Testis (tissue), 2 donors: ENCODE measurements at regions not wholly inside any gene's neighbourhood (a gene's known extent, or its start where the extent isn't known, plus 50 kb on each side); places are given as distances from the start of the nearest gene placed in this dataset.

Experiments used
- POLR2A ChIP-seq: fragments of 450-650 bp; IDR thresholded peaks from one replicate; pipeline ENCODE4 v1.6.1; 2017; ENCODE audit warnings: antibody characterized with exemption, mild to moderate bottlenecking, moderate library complexity
- TF ChIP-seq, protein P1 (sequence below), 3 experiments: fragments of 450-650 bp in 2 of 3; fragments of 200-600 bp in 1 of 3; sonication (generic) in 1 of 3; IDR thresholded peaks; one replicate each; pipeline ENCODE4 v1.5.1; 2016 to 2019; ENCODE audit warnings: antibody characterized with exemption in 3 of 3, mild to moderate bottlenecking in 2 of 3, moderate library complexity in 1 of 3

- TF ChIP-seq, protein P1, sequence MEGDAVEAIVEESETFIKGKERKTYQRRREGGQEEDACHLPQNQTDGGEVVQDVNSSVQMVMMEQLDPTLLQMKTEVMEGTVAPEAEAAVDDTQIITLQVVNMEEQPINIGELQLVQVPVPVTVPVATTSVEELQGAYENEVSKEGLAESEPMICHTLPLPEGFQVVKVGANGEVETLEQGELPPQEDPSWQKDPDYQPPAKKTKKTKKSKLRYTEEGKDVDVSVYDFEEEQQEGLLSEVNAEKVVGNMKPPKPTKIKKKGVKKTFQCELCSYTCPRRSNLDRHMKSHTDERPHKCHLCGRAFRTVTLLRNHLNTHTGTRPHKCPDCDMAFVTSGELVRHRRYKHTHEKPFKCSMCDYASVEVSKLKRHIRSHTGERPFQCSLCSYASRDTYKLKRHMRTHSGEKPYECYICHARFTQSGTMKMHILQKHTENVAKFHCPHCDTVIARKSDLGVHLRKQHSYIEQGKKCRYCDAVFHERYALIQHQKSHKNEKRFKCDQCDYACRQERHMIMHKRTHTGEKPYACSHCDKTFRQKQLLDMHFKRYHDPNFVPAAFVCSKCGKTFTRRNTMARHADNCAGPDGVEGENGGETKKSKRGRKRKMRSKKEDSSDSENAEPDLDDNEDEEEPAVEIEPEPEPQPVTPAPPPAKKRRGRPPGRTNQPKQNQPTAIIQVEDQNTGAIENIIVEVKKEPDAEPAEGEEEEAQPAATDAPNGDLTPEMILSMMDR (IDR thresholded peaks at IDR 0.05) = no peak
- no peak for TF ChIP-seq POLR2A
Observed at GRCh38 chr22:49303061-49303735, 524.5 kb downstream of the BRD1 start.
